CD4-positive, CD25-positive, alpha-beta regulatory T cell (primary cell): ENCODE measurements at regions not wholly inside any gene's neighbourhood (a gene's known extent, or its start where the extent isn't known, plus 50 kb on each side); places are given as distances from the start of the nearest gene placed in this dataset.

ENCODE experiments used
- ATAC-seq, 2 donors: fragments of 150-1000 bp; cut with Tn5 transposase; one replicate each; pipeline ENCODE4 v1.10.0; 2021; ENCODE audit warnings: low read depth in 2 of 2, moderate number of reproducible peaks in 2 of 2, moderate library complexity in 1 of 2
- DNase-seq, 3 donors: peaks; one replicate each; pipeline versions ENCODE4 v3.0.0 to v3.0.0-alpha.2; 2012 to 2022; ENCODE audit warnings: mixed read lengths in 1 of 3
- H3K27ac ChIP-seq: one replicate; pipeline ENCODE4 v1.7.0; 2013; ENCODE audit warnings: mild to moderate bottlenecking, low read length; ENCODE audit not compliant: insufficient read depth, poor library complexity, severe bottlenecking
- H3K27me3 ChIP-seq: one replicate; pipeline ENCODE4 v1.7.0; 2013; ENCODE audit warnings: low read length; ENCODE audit not compliant: control insufficient read depth, insufficient read depth
- H3K36me3 ChIP-seq: one replicate; pipeline ENCODE4 v1.7.0; 2013; ENCODE audit warnings: mild to moderate bottlenecking, low read length, moderate library complexity; ENCODE audit not compliant: control insufficient read depth, insufficient read depth
- H3K4me1 ChIP-seq: 2 replicates; pipeline ENCODE4 v1.7.0; 2013; ENCODE audit warnings: mild to moderate bottlenecking, low read length; ENCODE audit not compliant: insufficient read depth, control insufficient read depth, poor library complexity, severe bottlenecking
- H3K4me3 ChIP-seq: one replicate; pipeline ENCODE4 v1.7.0; 2013; ENCODE audit warnings: low read depth, mild to moderate bottlenecking, low read length, moderate library complexity
- H3K9me3 ChIP-seq, 2 experiments: 1 replicate in 1 of 2; 2 replicates in 1 of 2; pipeline ENCODE4 v1.7.0; 2013; ENCODE audit warnings: low read length in 2 of 2, mild to moderate bottlenecking in 1 of 2, moderate library complexity in 1 of 2; ENCODE audit not compliant: control insufficient read depth in 2 of 2
- H3K27ac Mint-ChIP-seq, 3 donors: one replicate each; pipeline ENCODE4 v1.8.0; 2020 to 2022; ENCODE audit warnings: mild to moderate bottlenecking in 3 of 3, mixed read lengths in 3 of 3, moderate library complexity in 2 of 3
- H3K27me3 Mint-ChIP-seq: one replicate; pipeline ENCODE4 v1.8.0; 2022; ENCODE audit warnings: mild to moderate bottlenecking, mixed read lengths
- H3K36me3 Mint-ChIP-seq: one replicate; pipeline ENCODE4 v1.8.0; 2020; ENCODE audit warnings: mixed read lengths
- H3K4me1 Mint-ChIP-seq, 4 donors: one replicate each; pipeline ENCODE4 v1.8.0; 2020 to 2022; ENCODE audit warnings: mixed read lengths in 4 of 4, mild to moderate bottlenecking in 1 of 4
- H3K4me3 Mint-ChIP-seq, 4 donors: one replicate each; pipeline ENCODE4 v1.8.0; 2020 to 2022; ENCODE audit warnings: mild to moderate bottlenecking in 4 of 4, mixed read lengths in 4 of 4, moderate library complexity in 3 of 4
- H3K9me3 Mint-ChIP-seq, 7 donors: one replicate each; pipeline ENCODE4 v1.8.0; 2020 to 2022; ENCODE audit warnings: mixed read lengths in 7 of 7, mild to moderate bottlenecking in 3 of 7, moderate library complexity in 2 of 7

DNA sequence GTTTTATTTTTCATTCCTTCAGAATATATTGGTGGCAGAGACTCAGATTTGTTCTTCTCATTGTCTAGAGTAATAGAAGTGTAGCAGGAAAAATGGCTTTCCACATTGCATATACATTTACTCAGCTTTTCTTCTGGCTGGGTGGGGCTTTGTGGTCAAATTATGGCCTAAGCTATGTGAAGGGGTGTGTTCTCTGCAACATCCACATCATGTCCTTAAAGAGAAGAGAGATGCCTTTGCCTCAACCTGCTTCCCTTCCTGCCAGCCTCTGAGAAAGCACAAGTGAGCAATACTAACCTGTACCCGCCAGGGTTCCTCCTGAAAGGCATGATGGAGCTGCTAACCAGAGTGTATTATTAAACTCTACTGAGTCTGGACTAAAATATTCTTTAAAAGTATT, 695.6 kb upstream of the FAM241A start:
- H3K4me3 ChIP-seq, result no peak overlapping the region
- Mint-ChIP-seq H3K9me3 (peaks cover 0 to 6% (median 0%) of the 10 kb centered on the region in 7 donors), H3K27ac (no peak overlapping the region), H3K4me3 (no peak overlapping the region), H3K36me3 (no peaks in the 10 kb centered on the region), H3K27me3 (no peaks in the 10 kb centered on the region), H3K4me1 (no peaks in the 10 kb centered on the region)
- H3K9me3 ChIP-seq, result no peaks in the 10 kb centered on the region
- no peak overlapping the region for H3K27ac ChIP-seq
- no peaks in the 10 kb centered on the region for H3K27me3 ChIP-seq
- no peaks in the 10 kb centered on the region for H3K4me1 ChIP-seq
- H3K36me3 ChIP-seq, result no peaks in the 10 kb centered on the region
- DNase-seq (no peak), ATAC-seq (no peak)

DNA sequence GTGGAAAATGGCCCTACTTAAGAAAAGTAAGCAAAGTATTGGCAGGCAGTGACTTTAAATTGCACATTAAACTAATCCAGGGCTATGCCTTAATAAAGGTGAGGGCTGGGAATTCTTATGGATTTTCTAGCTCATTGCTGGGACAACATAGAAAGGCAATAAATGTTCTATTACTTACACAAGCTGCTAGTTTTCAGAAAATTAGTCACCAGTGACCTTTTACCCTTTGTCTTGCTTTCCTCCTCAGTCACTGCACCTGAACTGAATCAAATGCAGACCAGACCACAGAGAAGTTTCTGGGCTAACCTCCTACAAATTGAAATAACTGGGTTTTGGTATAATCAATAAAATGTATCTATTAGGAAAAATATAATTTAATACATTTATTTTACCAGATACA, 694.4 kb upstream of the FAM241A start:
- H3K27me3 Mint-ChIP-seq, result no peaks in the 10 kb centered on the region
- Histone ChIP-seq H3K27ac (no peak overlapping the region), H3K4me1 (no peaks in the 10 kb centered on the region), H3K27me3 (no peaks in the 10 kb centered on the region), H3K9me3 (no peaks in the 10 kb centered on the region), H3K36me3 (no peaks in the 10 kb centered on the region), H3K4me3 (no peak overlapping the region)
- ATAC-seq (no peak), DNase-seq (no peak)
- H3K4me3 Mint-ChIP-seq, result no peak overlapping the region
- H3K4me1 Mint-ChIP-seq, result no peaks in the 10 kb centered on the region
- H3K9me3 Mint-ChIP-seq, result peaks cover 0 to 3% (median 0%) of the 10 kb centered on the region in 7 donors
- no peak overlapping the region for H3K27ac Mint-ChIP-seq
- no peaks in the 10 kb centered on the region for H3K36me3 Mint-ChIP-seq

DNA sequence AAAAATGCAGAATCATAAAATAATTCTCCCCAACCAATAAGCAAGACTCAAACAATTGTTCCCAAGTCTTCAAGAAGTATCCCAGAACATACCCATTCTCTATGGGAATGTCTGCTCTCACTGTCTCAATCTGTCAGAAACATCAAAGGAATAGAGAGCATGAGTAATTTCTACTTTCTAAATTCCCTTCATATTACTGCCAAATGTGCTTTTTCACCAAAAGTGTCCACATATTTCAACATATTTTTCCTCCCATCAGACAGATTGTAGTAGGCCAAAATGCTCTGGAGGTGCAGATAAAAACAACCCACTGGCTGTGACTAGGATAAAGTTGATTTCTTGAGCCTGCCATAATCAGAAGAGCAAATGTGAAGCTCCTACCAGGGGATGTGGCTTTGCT, 692.0 kb upstream of the FAM241A start:
- Histone ChIP-seq H3K9me3 (no peaks in the 10 kb centered on the region), H3K4me1 (no peaks in the 10 kb centered on the region), H3K36me3 (no peaks in the 10 kb centered on the region), H3K4me3 (no peak overlapping the region), H3K27me3 (no peaks in the 10 kb centered on the region), H3K27ac (no peak overlapping the region)
- Mint-ChIP-seq H3K27ac (no peak overlapping the region), H3K36me3 (no peaks in the 10 kb centered on the region), H3K9me3 (peaks cover 0 to 8% (median 0%) of the 10 kb centered on the region in 7 donors), H3K4me1 (no peaks in the 10 kb centered on the region), H3K4me3 (no peak overlapping the region), H3K27me3 (no peaks in the 10 kb centered on the region)
- DNase-seq (no peak), ATAC-seq (no peak)

DNA sequence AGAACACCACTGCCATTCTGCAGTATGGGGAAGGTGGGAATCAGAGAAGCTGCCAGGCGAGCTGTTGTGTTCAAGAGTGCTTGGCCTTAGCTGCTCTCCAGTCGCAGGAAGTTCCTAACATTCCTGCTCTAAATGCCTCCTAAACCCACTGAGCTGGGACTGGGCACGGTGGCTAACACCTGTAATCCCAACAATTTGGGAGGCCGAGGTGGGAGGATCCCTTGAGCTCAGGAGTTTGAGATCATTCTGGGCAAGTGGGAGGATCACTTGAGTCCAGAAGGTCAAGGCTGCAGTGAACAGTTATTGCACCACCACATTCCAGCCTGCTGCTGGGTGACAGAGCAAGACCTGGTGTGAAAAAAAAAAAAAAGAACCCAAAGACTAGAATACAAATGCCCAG, 690.3 kb upstream of the FAM241A start:
- no peaks in the 10 kb centered on the region for H3K36me3 Mint-ChIP-seq
- H3K27ac Mint-ChIP-seq, result no peak overlapping the region
- Histone ChIP-seq H3K27me3 (no peaks in the 10 kb centered on the region), H3K4me3 (no peak overlapping the region), H3K27ac (no peak overlapping the region), H3K36me3 (no peaks in the 10 kb centered on the region), H3K9me3 (no peaks in the 10 kb centered on the region), H3K4me1 (no peaks in the 10 kb centered on the region)
- DNase-seq, result no peak
- H3K9me3 Mint-ChIP-seq, result peaks cover 0 to 8% (median 0%) of the 10 kb centered on the region in 7 donors
- no peaks in the 10 kb centered on the region for H3K4me1 Mint-ChIP-seq
- no peak overlapping the region for H3K4me3 Mint-ChIP-seq
- H3K27me3 Mint-ChIP-seq, result no peaks in the 10 kb centered on the region
- ATAC-seq, result no peak

DNA sequence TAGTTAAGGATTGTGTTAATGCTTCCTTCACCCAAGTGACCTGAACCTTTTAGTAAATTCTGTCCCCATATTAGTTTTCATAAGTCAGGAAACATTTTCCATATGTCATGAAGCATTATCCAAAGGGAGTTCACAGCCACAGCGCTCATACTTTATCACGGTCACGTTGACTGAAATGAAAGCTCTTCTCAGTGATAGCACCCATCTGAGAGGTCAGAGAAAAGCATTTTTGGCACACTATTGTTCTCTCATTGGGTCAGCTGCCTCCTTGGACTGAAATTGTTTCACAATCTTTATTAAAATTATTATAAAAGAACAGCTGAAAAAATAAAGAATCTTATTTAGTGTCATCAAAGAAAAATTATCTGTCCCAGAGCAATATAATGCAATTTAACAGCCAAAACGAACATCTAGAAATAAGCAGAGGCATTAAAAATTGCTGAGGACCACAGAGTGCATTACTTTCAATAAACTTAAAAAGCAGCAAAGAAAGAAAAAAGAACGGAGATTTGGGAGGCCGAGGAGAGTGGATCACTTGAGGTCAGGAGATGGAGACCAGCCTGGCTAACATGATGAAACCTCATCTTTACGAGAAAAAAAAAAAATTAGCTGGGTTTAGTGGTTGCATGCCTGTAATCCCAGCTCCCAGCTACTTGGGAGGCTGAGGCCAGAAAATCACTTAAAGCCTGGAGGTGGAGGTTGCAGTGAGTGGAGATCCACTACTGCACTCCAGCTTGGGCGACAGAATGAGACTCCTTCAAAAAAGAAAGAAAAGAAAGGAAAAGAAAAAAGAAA, 680.8 kb upstream of the FAM241A start:
- no peak overlapping the region for H3K27ac Mint-ChIP-seq
- DNase-seq, result no peak
- no peaks in the 10 kb centered on the region for H3K4me1 ChIP-seq
- H3K36me3 Mint-ChIP-seq, result no peaks in the 10 kb centered on the region
- no peak for ATAC-seq
- peaks cover 0 to 3% (median 0%) of the 10 kb centered on the region in 7 donors for H3K9me3 Mint-ChIP-seq
- H3K4me1 Mint-ChIP-seq, result no peaks in the 10 kb centered on the region
- H3K27me3 ChIP-seq, result no peaks in the 10 kb centered on the region
- no peak overlapping the region for H3K4me3 ChIP-seq
- H3K27me3 Mint-ChIP-seq, result no peaks in the 10 kb centered on the region
- H3K27ac ChIP-seq, result no peak overlapping the region
- H3K9me3 ChIP-seq, result peaks cover 0 to 4% of the 10 kb centered on the region in 2 experiments
- no peak overlapping the region for H3K4me3 Mint-ChIP-seq
- H3K36me3 ChIP-seq, result no peaks in the 10 kb centered on the region

DNA sequence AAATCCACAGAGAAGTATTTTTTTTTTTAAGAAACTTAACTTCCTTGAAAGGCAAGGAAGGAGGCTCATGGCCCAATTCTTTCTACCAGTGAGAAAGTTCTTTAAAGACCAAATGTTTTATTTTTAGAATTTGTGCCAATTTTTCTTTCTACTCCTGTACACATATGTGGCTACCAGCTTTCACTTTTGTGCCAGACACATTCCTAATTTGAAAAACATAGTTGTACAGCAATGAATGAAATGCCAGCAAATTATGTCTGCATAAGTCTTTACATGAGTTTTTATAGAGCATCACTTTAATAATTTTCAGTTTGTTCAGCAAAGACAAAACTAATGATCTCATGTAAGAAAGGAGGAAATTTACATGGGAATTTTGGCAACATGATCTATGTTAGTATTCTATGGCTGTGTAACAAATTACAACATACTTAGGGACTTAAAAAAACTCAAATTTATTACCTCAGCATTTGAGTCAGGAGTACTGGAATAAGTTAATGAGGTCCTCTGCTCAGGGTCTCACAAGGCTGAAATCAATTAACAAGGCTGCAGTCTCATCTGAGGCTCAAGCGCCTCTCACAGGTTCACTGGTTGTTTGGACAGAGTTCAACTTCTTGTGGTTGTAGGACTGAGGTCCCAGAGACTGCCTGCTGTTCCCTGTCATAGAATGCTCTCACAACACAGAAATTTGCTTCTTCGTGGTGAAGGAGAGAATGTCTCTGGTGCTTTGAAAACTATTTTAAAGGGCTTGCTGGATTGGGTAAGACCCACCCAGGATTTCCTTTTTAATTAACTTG, 678.2 kb upstream of the FAM241A start:
- Mint-ChIP-seq H3K27me3 (no peaks in the 10 kb centered on the region), H3K9me3 (peaks cover 0 to 3% (median 0%) of the 10 kb centered on the region in 7 donors), H3K4me1 (no peaks in the 10 kb centered on the region), H3K4me3 (no peak overlapping the region), H3K36me3 (no peaks in the 10 kb centered on the region), H3K27ac (no peak overlapping the region)
- H3K9me3 ChIP-seq, result peaks cover 0 to 6% of the 10 kb centered on the region in 2 experiments
- H3K27me3 ChIP-seq, result no peaks in the 10 kb centered on the region
- DNase-seq, result no peak
- no peak overlapping the region for H3K27ac ChIP-seq
- H3K36me3 ChIP-seq, result no peaks in the 10 kb centered on the region
- H3K4me1 ChIP-seq, result no peaks in the 10 kb centered on the region
- no peak overlapping the region for H3K4me3 ChIP-seq
- no peak for ATAC-seq

DNA sequence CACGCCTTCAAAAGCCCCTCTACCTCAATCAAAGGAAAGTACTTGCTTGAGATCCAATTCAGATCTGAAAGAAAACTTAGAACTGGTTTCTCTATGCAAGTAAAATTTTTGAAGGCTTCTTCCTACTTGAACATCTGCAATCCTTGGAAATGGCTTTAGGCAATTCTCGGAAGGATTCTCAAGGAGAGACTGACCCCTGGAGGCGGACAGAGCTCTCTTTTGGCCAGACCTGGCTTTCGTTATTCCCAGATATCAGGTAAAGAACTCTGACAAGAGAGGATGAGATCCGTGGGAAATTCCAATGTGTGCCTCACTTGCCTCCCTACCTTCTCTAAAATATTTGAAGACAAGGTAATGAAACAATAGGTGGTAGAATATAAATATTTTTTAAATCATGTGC, 670.3 kb upstream of the FAM241A start:
- no peak for DNase-seq
- no peaks in the 10 kb centered on the region for H3K4me1 Mint-ChIP-seq
- Histone ChIP-seq H3K36me3 (no peaks in the 10 kb centered on the region), H3K9me3 (no peaks in the 10 kb centered on the region), H3K27ac (no peak overlapping the region), H3K4me1 (no peaks in the 10 kb centered on the region), H3K27me3 (no peaks in the 10 kb centered on the region), H3K4me3 (no peak overlapping the region)
- H3K36me3 Mint-ChIP-seq, result no peaks in the 10 kb centered on the region
- no peak overlapping the region for H3K27ac Mint-ChIP-seq
- H3K9me3 Mint-ChIP-seq, result peaks cover 0 to 8% (median 0%) of the 10 kb centered on the region in 7 donors
- ATAC-seq, result no peak
- no peak overlapping the region for H3K4me3 Mint-ChIP-seq
- no peaks in the 10 kb centered on the region for H3K27me3 Mint-ChIP-seq
